ENCODE measurements at regions not wholly inside any gene's neighbourhood (a gene's known extent, or its start where the extent isn't known, plus 50 kb on each side); places are given as distances from the start of the nearest gene placed in this dataset.

- no peak for TF ChIP-seq CTCF (IDR thresholded peaks at IDR 0.05)
Measured at GRCh38 chr2:217216982-217217381, 357.1 kb upstream of the TNP1 start.

- no peak for TF ChIP-seq CTCF (IDR thresholded peaks at IDR 0.05)
Measured at GRCh38 chr2:217216316-217216715, 356.5 kb upstream of the TNP1 start.

- TF ChIP-seq CTCF (IDR thresholded peaks at IDR 0.05) = no peak
Measured at GRCh38 chr2:217215877-217216276, 356.0 kb upstream of the TNP1 start.

- no peak for TF ChIP-seq CTCF (IDR thresholded peaks at IDR 0.05)
Measured at GRCh38 chr2:217208867-217209266, 349.0 kb upstream of the TNP1 start.

GRCh38 chr2:217207699-217208010 is 347.8 kb upstream of the TNP1 start:
- no peak for TF ChIP-seq CTCF (IDR thresholded peaks at IDR 0.05)

- TF ChIP-seq CTCF (IDR thresholded peaks at IDR 0.05) = no peak
Measured at GRCh38 chr2:217206907-217207698, 347.2 kb upstream of the TNP1 start.

GRCh38 chr2:217206016-217206725 is 346.3 kb upstream of the TNP1 start:
- TF ChIP-seq CTCF (IDR thresholded peaks at IDR 0.05) = no peak
